Nephron (organoid): ENCODE measurements at regions not wholly inside any gene's neighbourhood (a gene's known extent, or its start where the extent isn't known, plus 50 kb on each side); places are given as distances from the start of the nearest gene placed in this dataset.
A peak's percentile ranks its signal among the peaks of the same experiment; 100 is the strongest.
"Not testable (repeated sequence)": the region's sequence is repeated elsewhere in the genome, so short reads cannot be mapped to it uniquely, and the experiment has no call there.

Experiments
- H3K27ac Mint-ChIP-seq, 3 experiments: 2 replicates each; pipeline ENCODE4 v1.8.0; 2020; ENCODE audit warnings: mixed read lengths in 3 of 3, mild to moderate bottlenecking in 2 of 3, moderate library complexity in 1 of 3
- H3K27me3 Mint-ChIP-seq: 2 replicates; pipeline ENCODE4 v1.8.0; 2021; ENCODE audit warnings: low read depth, mild to moderate bottlenecking, moderate library complexity, mixed read lengths
- H3K36me3 Mint-ChIP-seq: 2 replicates; pipeline ENCODE4 v1.8.0; 2020; ENCODE audit warnings: low read depth, mixed read lengths
- H3K4me1 Mint-ChIP-seq: 2 replicates; pipeline ENCODE4 v1.8.0; 2020; ENCODE audit warnings: mixed read lengths
- H3K4me3 Mint-ChIP-seq, 3 experiments: 2 replicates each; pipeline ENCODE4 v1.8.0; 2020; ENCODE audit warnings: mild to moderate bottlenecking in 3 of 3, mixed read lengths in 3 of 3, moderate library complexity in 2 of 3
- H3K9me3 Mint-ChIP-seq: 2 replicates; pipeline ENCODE4 v1.8.0; 2020; ENCODE audit warnings: mixed read lengths
- CTCF ChIP-seq, 3 experiments: fragments of 200-600 bp; sonication (generic); IDR thresholded peaks; one replicate each; pipeline ENCODE4 v1.5.0; 2021; ENCODE audit warnings: antibody characterized with exemption in 3 of 3; ENCODE audit not compliant: unreplicated experiment in 3 of 3

GRCh38 chr5:74492230-74492629 is 148.3 kb downstream of the ENC1 start:
- Mint-ChIP-seq H3K4me1 (peaks cover 30% of the 10 kb centered on the region), H3K9me3 (no peaks in the 10 kb centered on the region), H3K27me3 (no peaks in the 10 kb centered on the region), H3K27ac (no peak overlapping the region), H3K36me3 (no peaks in the 10 kb centered on the region), H3K4me3 (no peak overlapping the region)
- TF ChIP-seq CTCF (IDR thresholded peaks at IDR 0.05; ENCODE audit: unreplicated experiment in 3 of 3): no peak

GRCh38 chr5:74491586-74491985 is 148.9 kb downstream of the ENC1 start:
- Mint-ChIP-seq H3K27ac (peak overlapping the region in 1 of 3 experiments; percentile 19), H3K4me1 (peaks cover 29% of the 10 kb centered on the region), H3K9me3 (no peaks in the 10 kb centered on the region), H3K36me3 (no peaks in the 10 kb centered on the region), H3K4me3 (no peak overlapping the region), H3K27me3 (no peaks in the 10 kb centered on the region)
- no peak for TF ChIP-seq CTCF (IDR thresholded peaks at IDR 0.05; ENCODE audit: unreplicated experiment in 3 of 3)

GRCh38 chr5:74490814-74491213 is 149.7 kb downstream of the ENC1 start:
- H3K4me3 Mint-ChIP-seq: no peak overlapping the region
- no peaks in the 10 kb centered on the region for H3K9me3 Mint-ChIP-seq
- H3K27me3 Mint-ChIP-seq: no peaks in the 10 kb centered on the region
- H3K36me3 Mint-ChIP-seq: no peaks in the 10 kb centered on the region
- H3K27ac Mint-ChIP-seq: peak overlapping the region in 2 of 3 experiments; percentile 19 to 45
- TF ChIP-seq CTCF (IDR thresholded peaks at IDR 0.05; ENCODE audit: unreplicated experiment in 3 of 3): no peak
- peaks cover 25% of the 10 kb centered on the region for H3K4me1 Mint-ChIP-seq

GRCh38 chr5:74482990-74483389 is 157.5 kb downstream of the ENC1 start:
- H3K36me3 Mint-ChIP-seq: no peaks in the 10 kb centered on the region
- H3K4me1 Mint-ChIP-seq: peaks cover 15% of the 10 kb centered on the region
- H3K27ac Mint-ChIP-seq: no peak overlapping the region
- H3K9me3 Mint-ChIP-seq: no peaks in the 10 kb centered on the region
- no peaks in the 10 kb centered on the region for H3K27me3 Mint-ChIP-seq
- H3K4me3 Mint-ChIP-seq: no peak overlapping the region
- TF ChIP-seq CTCF (IDR thresholded peaks at IDR 0.05; ENCODE audit: unreplicated experiment in 3 of 3): no peak

- Mint-ChIP-seq H3K9me3 (no peaks in the 10 kb centered on the region), H3K27ac (peak overlapping the region in 1 of 3 experiments; percentile 2), H3K36me3 (no peaks in the 10 kb centered on the region), H3K4me1 (peaks cover 15% of the 10 kb centered on the region), H3K27me3 (no peaks in the 10 kb centered on the region), H3K4me3 (no peak overlapping the region)
- no peak for TF ChIP-seq CTCF (IDR thresholded peaks at IDR 0.05; ENCODE audit: unreplicated experiment in 3 of 3)
Observed at GRCh38 chr5:74482523-74482922, 158.0 kb downstream of the ENC1 start.

- H3K4me1 Mint-ChIP-seq: peaks cover 15% of the 10 kb centered on the region
- not testable (repeated sequence) for H3K4me3 Mint-ChIP-seq, H3K27ac Mint-ChIP-seq, H3K36me3 Mint-ChIP-seq, H3K27me3 Mint-ChIP-seq, H3K9me3 Mint-ChIP-seq
Observed at GRCh38 chr5:74481357-74481756, 159.2 kb downstream of the ENC1 start.
